HG02623 (cell line): ENCODE measurements at regions not wholly inside any gene's neighbourhood (a gene's known extent, or its start where the extent isn't known, plus 50 kb on each side); places are given as distances from the start of the nearest gene placed in this dataset.
"Not testable (repeated sequence)": the region's sequence is repeated elsewhere in the genome, so short reads cannot be mapped to it uniquely, and the experiment has no call there.

Experiments used
- ATAC-seq: cut with Tn5 transposase; IDR thresholded peaks from one replicate; pipeline ENCODE4 v1.9.1; 2021; ENCODE audit warnings: moderate library complexity; ENCODE audit not compliant: unreplicated experiment

DNA sequence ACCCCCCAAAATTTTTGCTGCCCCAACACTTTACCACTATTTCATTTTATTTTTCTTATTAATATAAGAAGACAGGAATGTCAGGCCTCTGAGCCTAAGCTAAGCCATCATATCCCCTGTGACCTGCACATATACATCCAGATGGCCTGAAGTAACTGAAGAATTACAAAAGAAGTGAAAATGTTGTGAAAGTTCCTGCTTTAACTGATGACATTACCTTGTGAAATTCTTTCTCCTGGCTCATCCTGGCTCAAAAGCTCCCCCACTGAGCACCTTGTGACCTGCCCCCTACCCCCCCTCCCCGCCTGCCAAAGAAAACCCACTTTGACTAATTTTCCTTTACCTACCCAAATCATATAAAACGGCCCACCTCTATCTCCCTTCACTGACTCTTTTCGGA is 200.3 kb upstream of the FKBP1C start:
- ATAC-seq: not testable (repeated sequence)

- no peak for ATAC-seq
These were observed 197.0 kb upstream of the FKBP1C start for GRCh38 chr6:63014290-63014689.

GRCh38 chr6:63022631-63023030 is 188.6 kb upstream of the FKBP1C start:
- ATAC-seq: no peak

DNA sequence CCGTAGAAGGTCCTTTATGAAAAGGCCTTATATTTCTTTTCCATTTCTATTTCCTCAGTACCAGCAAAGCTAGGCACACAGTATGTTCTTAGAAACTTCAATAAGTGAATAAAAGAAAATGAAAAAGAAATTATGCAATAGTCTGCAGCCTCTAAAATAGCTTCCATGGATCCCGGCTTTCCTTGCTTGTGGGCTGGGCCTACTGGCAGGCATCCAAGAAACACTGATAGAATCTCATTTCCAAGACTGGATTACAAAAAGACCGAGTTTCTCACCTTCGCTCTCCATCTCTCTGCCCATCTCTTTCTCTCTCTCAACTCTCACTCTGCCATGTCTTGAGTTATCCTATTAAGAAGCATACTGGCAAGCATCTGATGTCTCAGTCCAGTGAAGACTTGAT is 187.5 kb upstream of the FKBP1C start:
- ATAC-seq: no peak

- no peak for ATAC-seq
These were observed 162.1 kb upstream of the FKBP1C start for GRCh38 chr6:63049216-63049615.

- not testable (repeated sequence) for ATAC-seq
These were observed 158.1 kb upstream of the FKBP1C start for GRCh38 chr6:63053206-63053605.

DNA sequence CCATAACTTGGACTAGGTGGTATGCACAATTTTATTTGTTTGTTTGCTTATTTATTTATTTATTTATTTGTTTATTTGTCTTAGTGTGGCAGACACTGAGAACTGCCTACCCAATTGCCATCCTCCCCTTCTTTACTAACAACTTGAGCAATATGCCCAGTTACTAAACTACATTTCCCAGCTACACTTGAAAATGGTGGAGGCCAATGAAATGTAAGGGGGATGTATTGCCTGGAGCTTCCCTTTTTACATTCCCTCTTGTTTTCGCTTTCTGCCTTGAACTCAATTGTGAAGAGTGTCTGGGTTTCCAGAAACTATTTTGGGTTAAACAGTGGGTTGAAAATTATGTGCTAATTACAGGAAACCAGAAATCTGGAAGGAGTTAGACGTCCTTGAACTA is 152.7 kb upstream of the FKBP1C start:
- ATAC-seq: no peak

- ATAC-seq: no peak
These were observed 147.5 kb upstream of the FKBP1C start for GRCh38 chr6:63063631-63064271.

DNA sequence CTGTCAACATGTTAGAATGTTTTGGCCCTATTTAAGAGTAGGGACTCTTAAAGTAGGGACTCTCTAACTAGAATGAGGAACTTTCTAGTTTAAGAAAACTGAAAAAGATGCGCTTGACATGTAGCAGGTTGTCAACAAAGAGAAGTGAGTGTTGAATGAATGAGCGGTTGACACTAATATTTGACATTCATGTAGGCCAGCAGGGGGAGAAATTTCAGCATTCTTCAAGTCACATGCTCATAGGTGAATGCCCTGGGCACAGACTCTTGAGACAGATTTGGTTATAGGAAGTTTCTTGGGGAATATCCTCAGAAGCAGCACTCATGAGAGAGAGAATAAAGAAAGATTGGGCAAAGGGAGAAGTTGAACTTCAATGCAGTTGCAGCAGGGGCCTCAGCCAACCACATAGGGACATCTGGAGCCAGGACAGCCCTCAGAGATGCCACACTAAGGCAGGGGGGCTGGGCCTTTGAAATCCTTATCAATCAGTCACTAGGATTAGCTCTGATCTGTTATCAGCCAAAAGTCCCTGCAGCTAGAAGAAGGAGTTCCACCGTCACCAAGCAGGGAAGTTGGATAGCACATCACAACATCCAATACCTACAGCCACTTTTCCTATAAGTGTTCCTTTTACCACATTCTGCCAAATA is 145.1 kb upstream of the FKBP1C start:
- peak; percentile 84 for ATAC-seq

DNA sequence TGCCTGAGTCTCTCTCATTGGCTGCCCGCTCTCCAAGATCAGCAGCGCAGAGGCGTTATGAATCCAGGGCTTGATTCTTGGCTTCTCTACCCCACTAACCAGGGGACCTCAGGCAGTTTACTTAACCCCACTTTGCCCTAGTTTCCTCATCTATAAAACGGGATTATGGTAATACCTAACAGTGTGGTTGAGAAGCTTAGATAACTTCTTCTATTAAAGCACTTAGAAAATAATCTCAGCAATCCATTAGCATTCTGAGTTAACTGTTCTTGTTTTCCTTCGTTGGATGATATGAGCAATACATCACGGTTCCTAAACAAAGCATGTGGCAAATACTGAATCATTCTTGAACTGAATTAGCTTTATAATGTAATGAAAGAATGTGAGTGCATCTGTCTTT is 116.3 kb upstream of the FKBP1C start:
- ATAC-seq: no peak

- peak; percentile 52 for ATAC-seq
These were observed 114.0 kb upstream of the FKBP1C start for GRCh38 chr6:63097222-63097621.

GRCh38 chr6:63098789-63099188 is 112.5 kb upstream of the FKBP1C start:
- ATAC-seq: no peak

GRCh38 chr6:63099772-63100459 is 111.4 kb upstream of the FKBP1C start:
- ATAC-seq: no peak

DNA sequence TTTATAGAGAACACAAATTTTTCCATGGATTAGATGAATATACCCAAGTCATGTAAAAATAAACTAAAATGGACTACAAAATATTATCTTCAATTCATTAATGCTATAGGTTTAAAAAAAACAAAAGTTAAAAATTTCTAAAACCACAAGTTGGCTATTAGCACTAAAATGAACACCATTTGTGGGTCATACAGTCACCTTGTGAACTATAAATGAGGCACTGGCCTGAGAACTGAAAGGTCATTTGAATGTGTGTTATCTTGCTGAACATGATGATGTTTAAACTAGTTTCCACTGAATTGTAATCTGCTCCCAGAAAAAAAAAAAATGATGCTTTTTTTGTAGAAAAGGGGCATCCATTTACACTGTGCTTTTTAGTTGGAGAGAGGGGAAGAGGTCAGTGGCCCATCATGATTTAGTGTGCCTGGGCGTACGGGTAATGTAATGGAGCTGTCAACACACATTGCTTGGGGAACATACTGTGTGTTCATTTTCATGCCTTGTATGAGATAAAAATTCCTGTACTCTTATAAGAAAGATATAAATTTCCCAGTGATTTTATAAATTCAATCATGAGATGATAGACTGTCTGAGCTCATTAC is 96.6 kb upstream of the FKBP1C start:
- ATAC-seq: peak; percentile 89

DNA sequence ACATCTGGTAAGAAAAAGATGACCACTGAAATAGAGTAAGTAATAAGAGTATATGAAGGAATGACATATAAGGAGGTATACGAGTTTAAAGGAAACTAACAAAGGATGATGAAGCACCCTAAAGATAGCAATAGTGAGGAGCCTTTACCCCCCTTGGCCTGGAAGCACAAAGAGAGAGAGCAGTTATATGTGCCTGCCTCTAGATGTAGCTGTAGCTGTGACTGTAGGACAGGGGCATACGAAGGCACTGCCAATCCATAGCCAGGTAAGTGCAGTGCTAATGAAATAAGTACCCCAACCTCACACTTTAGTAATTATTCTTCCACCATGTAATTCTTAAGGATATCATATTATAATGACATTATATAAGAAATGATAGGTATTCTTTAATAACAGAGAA is 90.1 kb upstream of the FKBP1C start:
- no peak for ATAC-seq

- no peak for ATAC-seq
These were observed 71.2 kb upstream of the FKBP1C start for GRCh38 chr6:63140114-63140513.

DNA sequence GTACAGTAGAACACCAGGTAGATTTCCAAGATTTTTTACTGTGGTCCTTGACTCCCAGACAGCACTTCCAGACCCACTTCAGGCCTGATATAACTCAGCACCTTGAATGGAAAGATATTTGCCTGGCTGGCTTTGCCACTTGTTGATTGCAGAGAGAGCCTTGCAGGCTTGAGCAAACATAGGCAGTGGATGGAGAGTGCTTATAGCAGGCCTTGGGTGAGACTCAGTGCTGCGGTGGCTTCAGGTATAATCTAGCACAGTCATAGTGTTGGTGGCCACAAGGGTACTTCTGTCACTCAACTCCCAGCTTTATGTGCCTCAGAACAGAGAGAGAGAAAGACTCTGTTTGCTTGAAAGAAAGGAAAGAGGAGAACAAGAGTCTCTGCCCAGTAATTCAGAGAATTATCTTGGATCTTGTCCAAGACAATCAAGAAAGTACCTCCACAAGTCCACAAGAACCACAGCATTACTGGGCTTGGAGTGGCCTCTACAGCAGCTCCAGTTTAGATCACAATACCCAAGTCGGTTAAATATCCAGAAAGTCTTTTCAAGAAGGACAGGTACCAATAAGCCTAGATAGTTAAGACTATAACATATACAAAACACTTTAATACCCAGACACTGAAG is 70.5 kb upstream of the FKBP1C start:
- ATAC-seq: no peak

GRCh38 chr6:63149730-63150129 is 61.5 kb upstream of the FKBP1C start:
- ATAC-seq: no peak

DNA sequence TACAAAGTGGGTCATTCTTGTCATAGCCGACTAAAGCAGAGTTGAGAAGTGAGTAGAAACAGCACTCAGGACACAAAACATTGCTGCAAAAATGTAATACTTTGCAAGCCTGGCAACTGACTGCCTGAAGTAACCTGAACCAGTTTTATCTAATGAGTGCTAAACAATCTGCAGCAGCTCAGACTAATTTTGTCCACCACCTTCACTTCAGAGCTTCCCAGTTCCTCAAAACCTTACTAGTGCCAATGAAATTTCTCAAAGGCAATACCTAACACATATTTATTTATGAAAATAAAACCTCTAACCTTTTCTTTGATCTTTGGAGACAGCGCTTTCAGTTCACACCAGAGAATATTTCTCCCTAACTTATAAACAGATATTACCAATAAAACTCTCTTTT is 56.7 kb upstream of the FKBP1C start:
- no peak for ATAC-seq
